ENCODE measurements at regions not wholly inside any gene's neighbourhood (a gene's known extent, or its start where the extent isn't known, plus 50 kb on each side); places are given as distances from the start of the nearest gene placed in this dataset.
A peak's percentile ranks its signal among the peaks of the same experiment; 100 is the strongest.

DNA sequence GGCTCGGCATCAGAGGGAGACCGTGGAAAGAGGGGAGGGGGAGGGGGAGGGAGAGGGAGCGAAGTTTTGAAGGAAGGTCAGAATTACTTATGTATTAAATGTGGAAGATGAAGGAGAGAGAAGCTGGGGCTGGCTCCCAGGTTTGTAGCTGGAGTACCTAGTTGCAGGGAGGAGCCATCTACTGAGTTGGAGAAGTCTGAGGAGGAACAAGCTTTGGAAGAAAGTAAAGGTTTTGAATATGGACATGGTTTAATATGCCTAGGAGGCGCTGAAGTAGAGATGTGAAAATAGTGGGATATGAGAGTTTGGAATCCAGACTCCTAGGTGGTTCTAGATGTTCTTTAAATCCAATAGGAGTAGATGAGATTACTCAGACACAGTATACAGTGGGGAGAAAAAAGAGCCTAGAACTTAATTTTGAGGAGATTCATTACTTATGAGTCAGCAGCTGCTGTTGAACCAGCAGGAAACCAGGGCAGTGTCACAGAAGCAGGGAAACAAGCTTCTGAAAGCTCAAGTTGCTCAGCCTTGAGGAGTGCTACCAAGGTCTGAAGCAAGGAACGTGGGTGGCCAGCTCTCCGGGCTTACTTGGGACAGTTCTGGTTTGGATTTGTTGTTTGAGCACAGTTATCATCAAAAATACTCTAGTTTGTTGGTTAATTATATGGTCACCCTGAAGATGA, 149.3 kb downstream of the UTRN start:
- Histone ChIP-seq H3K4me1 (peaks cover 0 to 4% (median 0%) of the 10 kb centered on the region in 4 donors), H3K9me3 (no peaks in the 10 kb centered on the region), H3K27ac (peak overlapping the region in 2 of 4 donors; percentile 30 to 35), H3K36me3 (peaks cover 18 to 66% (median 31%) of the 10 kb centered on the region in 4 donors), H3K4me3 (no peak overlapping the region), H3K27me3 (no peaks in the 10 kb centered on the region)
- ATAC-seq (ENCODE audit: low FRiP score in 2 of 2) (peak in 1 of 2 donors; percentile 8), DNase-seq (no peak)
- TF ChIP-seq, protein P1, sequence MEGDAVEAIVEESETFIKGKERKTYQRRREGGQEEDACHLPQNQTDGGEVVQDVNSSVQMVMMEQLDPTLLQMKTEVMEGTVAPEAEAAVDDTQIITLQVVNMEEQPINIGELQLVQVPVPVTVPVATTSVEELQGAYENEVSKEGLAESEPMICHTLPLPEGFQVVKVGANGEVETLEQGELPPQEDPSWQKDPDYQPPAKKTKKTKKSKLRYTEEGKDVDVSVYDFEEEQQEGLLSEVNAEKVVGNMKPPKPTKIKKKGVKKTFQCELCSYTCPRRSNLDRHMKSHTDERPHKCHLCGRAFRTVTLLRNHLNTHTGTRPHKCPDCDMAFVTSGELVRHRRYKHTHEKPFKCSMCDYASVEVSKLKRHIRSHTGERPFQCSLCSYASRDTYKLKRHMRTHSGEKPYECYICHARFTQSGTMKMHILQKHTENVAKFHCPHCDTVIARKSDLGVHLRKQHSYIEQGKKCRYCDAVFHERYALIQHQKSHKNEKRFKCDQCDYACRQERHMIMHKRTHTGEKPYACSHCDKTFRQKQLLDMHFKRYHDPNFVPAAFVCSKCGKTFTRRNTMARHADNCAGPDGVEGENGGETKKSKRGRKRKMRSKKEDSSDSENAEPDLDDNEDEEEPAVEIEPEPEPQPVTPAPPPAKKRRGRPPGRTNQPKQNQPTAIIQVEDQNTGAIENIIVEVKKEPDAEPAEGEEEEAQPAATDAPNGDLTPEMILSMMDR (IDR thresholded peaks at IDR 0.05) = no peak
- no peak for TF ChIP-seq POLR2A (IDR thresholded peaks at IDR 0.05)
- 93 to 95% methylated on average over 6 of the region's 6 CpGs for WGBS, 2 donors

DNA sequence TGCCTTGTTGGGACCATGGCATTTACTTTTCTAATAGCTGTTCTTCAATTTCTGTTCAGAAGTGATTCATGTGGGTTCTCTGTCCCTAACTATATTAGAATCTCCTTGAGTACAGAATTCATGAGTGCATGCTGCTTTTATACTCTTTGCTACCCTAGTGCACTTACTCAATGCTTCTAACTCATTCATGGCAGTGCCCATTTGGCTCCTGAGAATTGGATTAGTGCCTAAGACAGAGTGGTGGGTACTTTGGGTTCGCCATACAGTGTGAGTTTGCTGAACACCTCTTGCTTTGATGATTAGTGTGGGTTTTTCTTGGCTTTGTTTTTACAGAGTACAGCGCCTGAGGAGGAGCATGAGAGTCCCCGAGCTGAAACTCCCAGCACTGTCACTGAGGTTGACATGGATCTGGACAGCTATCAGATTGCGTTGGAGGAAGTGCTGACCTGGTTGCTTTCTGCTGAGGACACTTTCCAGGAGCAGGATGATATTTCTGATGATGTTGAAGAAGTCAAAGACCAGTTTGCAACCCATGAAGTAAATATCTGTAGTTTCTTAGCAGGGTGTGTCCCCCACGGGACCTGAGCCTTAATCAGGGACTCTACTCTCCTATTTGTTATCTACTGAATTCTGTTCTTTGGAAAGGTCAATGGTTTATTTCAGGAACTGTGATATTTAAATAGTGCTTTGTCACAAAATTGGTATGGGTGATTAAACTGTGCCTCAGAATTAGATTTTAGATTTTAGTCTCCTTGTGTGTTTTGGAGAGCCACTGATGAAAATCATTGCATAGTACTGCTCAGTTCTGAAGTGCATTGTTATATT, 150.7 kb downstream of the UTRN start:
- Histone ChIP-seq H3K36me3 (peaks cover 22 to 66% (median 36%) of the 10 kb centered on the region in 4 donors), H3K27me3 (no peaks in the 10 kb centered on the region), H3K4me1 (peaks cover 0 to 4% (median 0%) of the 10 kb centered on the region in 4 donors), H3K27ac (peak overlapping the region in 2 of 4 donors; percentile 22 to 27), H3K9me3 (no peaks in the 10 kb centered on the region), H3K4me3 (no peak overlapping the region)
- TF ChIP-seq, protein P1 (IDR thresholded peaks at IDR 0.05) = no peak
- TF ChIP-seq POLR2A (IDR thresholded peaks at IDR 0.05) (no peak), POLR2AphosphoS5 (IDR thresholded peaks at IDR 0.05) (no peak), EP300 (IDR thresholded peaks at IDR 0.05) (no peak)
- ATAC-seq (ENCODE audit: low FRiP score in 2 of 2) (no peak), DNase-seq (no peak)
- 88 to 90% methylated on average over 5 of the region's 5 CpGs for WGBS, 2 donors

DNA sequence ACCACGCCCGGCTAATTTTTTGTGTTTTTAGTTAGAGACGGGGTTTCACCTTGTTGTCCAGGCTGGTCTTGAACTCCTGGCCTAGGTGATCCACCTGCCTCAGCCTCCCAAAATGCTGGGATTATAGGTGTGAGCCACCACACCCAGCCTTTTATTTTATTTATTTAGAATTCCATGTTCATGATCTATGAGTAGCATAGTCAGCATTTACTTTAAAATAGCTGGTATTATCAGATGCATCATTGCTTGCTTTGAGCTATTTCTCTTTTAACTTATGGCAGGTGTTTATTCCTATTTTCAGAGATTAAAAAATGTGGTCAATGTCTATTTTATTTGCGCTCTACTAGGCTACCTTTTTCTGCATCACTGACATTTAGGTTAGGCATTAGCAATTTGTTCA, 152.0 kb downstream of the UTRN start:
- H3K9me3 ChIP-seq = peaks cover 0 to 3% (median 0%) of the 10 kb centered on the region in 4 donors
- H3K4me1 ChIP-seq = peaks cover 0 to 4% (median 0%) of the 10 kb centered on the region in 4 donors
- no peak overlapping the region for H3K4me3 ChIP-seq
- TF ChIP-seq POLR2A (IDR thresholded peaks at IDR 0.05) = no peak
- TF ChIP-seq, protein P1 (IDR thresholded peaks at IDR 0.05) = no peak
- TF ChIP-seq EP300 (IDR thresholded peaks at IDR 0.05) = no peak
- TF ChIP-seq POLR2AphosphoS5 (IDR thresholded peaks at IDR 0.05) = no peak
- no peak overlapping the region for H3K27ac ChIP-seq
- H3K27me3 ChIP-seq = no peaks in the 10 kb centered on the region
- ATAC-seq (ENCODE audit: low FRiP score in 2 of 2) (no peak), DNase-seq (no peak)
- peaks cover 24 to 69% (median 49%) of the 10 kb centered on the region in 4 donors for H3K36me3 ChIP-seq
- WGBS, 2 donors = 93 to 96% methylated on average over 4 of the region's 4 CpGs

DNA sequence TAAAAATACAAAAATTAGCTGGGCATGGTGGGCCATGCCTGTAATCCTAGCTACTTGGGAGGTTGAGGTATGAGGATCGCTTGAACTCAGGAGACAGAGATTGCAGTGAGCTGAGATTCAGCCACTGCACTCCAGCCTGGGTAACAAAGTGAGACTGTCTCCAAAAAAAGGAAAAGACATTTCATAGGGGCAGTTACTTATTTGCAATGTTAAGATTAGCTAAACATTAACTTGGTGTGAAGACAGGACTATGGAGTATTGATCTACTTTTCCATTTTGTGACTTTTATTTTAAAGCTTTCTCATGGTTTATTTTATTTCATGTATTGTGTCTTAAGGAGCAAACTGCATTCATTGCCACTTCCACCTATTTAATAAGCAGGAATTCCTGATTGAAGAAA, 153.0 kb downstream of the UTRN start:
- Histone ChIP-seq H3K36me3 (peaks cover 24 to 75% (median 55%) of the 10 kb centered on the region in 4 donors), H3K9me3 (peaks cover 0 to 3% (median 0%) of the 10 kb centered on the region in 4 donors)

More for the DNA sequence above, 153.0 kb downstream of the UTRN start:
- H3K27me3 ChIP-seq = no peaks in the 10 kb centered on the region
- H3K4me3 ChIP-seq = no peak overlapping the region
- peaks cover 0 to 4% (median 0%) of the 10 kb centered on the region in 4 donors for H3K4me1 ChIP-seq
- DNase-seq (no peak), ATAC-seq (ENCODE audit: low FRiP score in 2 of 2) (no peak)
- no peak for TF ChIP-seq POLR2AphosphoS5 (IDR thresholded peaks at IDR 0.05)
- TF ChIP-seq, protein P1 (IDR thresholded peaks at IDR 0.05) = no peak
- H3K27ac ChIP-seq = no peak overlapping the region
- 89 to 90% methylated on average over 1 of the region's 1 CpG for WGBS, 2 donors

Measured in upper lobe of left lung (tissue), 6 donors.